HepG2 (cell line): ENCODE measurements at regions not wholly inside any gene's neighbourhood (a gene's known extent, or its start where the extent isn't known, plus 50 kb on each side); places are given as distances from the start of the nearest gene placed in this dataset.

ENCODE experiments used
- ATAC-seq: fragments of 200-7000 bp; cut with Tn5 transposase; 3 replicates; pipeline ENCODE4 v1.9.1; 2020; ENCODE audit warnings: mild to moderate bottlenecking, moderate library complexity
- BruUV-seq: library from RNA; stranded (reverse); fragments of 400-500 nt; replicated peaks from 2 replicates; lab custom pipeline; 2021; lab: Mats Ljungman, UMichigan
- CTCF ChIA-PET: fragments of 300-600 bp; formaldehyde crosslinking; extraction: SDS; loops from one replicate; lab custom pipeline; 2021; ENCODE audit warnings: low total read pairs, inconsistent platforms, low intra/inter-chr PET ratio; lab: Yijun Ruan, JAX
- POLR2A ChIA-PET: fragments of 350-600 bp; sonication (Branson Sonifier 250); formaldehyde crosslinking; loops from one replicate; lab custom pipeline; 2020; ENCODE audit warnings: antibody characterized with exemption, inconsistent platforms; lab: Yijun Ruan, JAX
- DNase-seq: peaks from one replicate; pipeline ENCODE4 v3.0.0-alpha.2; 2015; ENCODE audit warnings: low spot score
- FAIRE-seq: peaks from 3 replicates; lab custom pipeline; 2011; peaks lifted over from hg19 to GRCh38; lab: Jason Lieb, UNC
- H2AFZ ChIP-seq: one replicate; pipeline ENCODE4 v1.6.1; 2011; ENCODE audit warnings: low read length, inconsistent platforms
- H3K27ac ChIP-seq: fragments of 300-600 bp; 3 replicates; pipeline ENCODE4 v1.8.0; 2011; ENCODE audit warnings: mixed run types, mild to moderate bottlenecking, mixed read lengths, low read length, inconsistent platforms; ENCODE audit not compliant: insufficient read depth; ENCODE audit errors: extremely low read length
- H3K27me3 ChIP-seq, 2 experiments: fragments of 200-600 bp in 1 of 2; 2 replicates in 1 of 2; 3 replicates in 1 of 2; pipeline versions ENCODE4 v1.6.0 to v1.8.0; 2011; ENCODE audit warnings: low read length in 2 of 2, mild to moderate bottlenecking in 2 of 2, moderate library complexity in 2 of 2, inconsistent platforms in 1 of 2; ENCODE audit not compliant: insufficient read depth in 2 of 2, control insufficient read depth in 1 of 2
- H3K36me3 ChIP-seq, 2 experiments: fragments of 200-600 bp in 1 of 2; replicated peaks in 1 of 2; 2 replicates in 1 of 2; 3 replicates in 1 of 2; pipeline versions ENCODE4 v1.5.1 to v1.8.0; 2011; ENCODE audit warnings: low read length in 2 of 2, inconsistent platforms in 1 of 2; ENCODE audit not compliant: insufficient read depth in 2 of 2, control insufficient read depth in 1 of 2
- H3K4me1 ChIP-seq: 2 replicates; pipeline ENCODE4 v1.5.1; 2012; ENCODE audit warnings: low read length, inconsistent platforms; ENCODE audit not compliant: insufficient read depth
- H3K4me2 ChIP-seq: 2 replicates; pipeline ENCODE4 v1.6.0; 2011; ENCODE audit warnings: low read depth, low read length, inconsistent platforms
- H3K4me3 ChIP-seq, 3 experiments: fragments of 200-600 bp in 1 of 3; sonication (generic), shearing (Covaris generic) in 1 of 3; replicated peaks in 1 of 3; 2 replicates each; pipeline ENCODE4 v1.5.1; 2011 to 2016; ENCODE audit warnings: low read length in 3 of 3, inconsistent platforms in 2 of 3, low read depth in 2 of 3, mild to moderate bottlenecking in 2 of 3, control low read depth in 1 of 3, mixed read lengths in 1 of 3; ENCODE audit not compliant: insufficient read depth in 1 of 3
- H3K79me2 ChIP-seq: one replicate; pipeline ENCODE4 v1.6.1; 2011; ENCODE audit warnings: low read length, inconsistent platforms; ENCODE audit not compliant: insufficient read depth
- H3K9ac ChIP-seq: 2 replicates; pipeline ENCODE4 v1.6.0; 2011; ENCODE audit warnings: mild to moderate bottlenecking, low read depth, low read length, inconsistent platforms; ENCODE audit not compliant: insufficient read depth
- H3K9me3 ChIP-seq: 2 replicates; pipeline ENCODE4 v1.5.1; 2012; ENCODE audit warnings: mild to moderate bottlenecking, low read length
- H4K20me1 ChIP-seq: 2 replicates; pipeline ENCODE4 v1.6.0; 2011; ENCODE audit warnings: inconsistent platforms, mild to moderate bottlenecking, low read length, moderate library complexity; ENCODE audit not compliant: insufficient read depth
- CAMTA2 ChIP-seq: sonication (generic); formaldehyde crosslinking; IDR thresholded peaks from 2 replicates; pipeline ENCODE4 v1.4.0; 2020; ENCODE audit warnings: mild to moderate bottlenecking, missing genetic modification reagents, borderline replicate concordance
- MTF2 ChIP-seq: sonication (generic); formaldehyde crosslinking; IDR thresholded peaks from 2 replicates; pipeline ENCODE4 v1.5.0; 2020; ENCODE audit warnings: missing genetic modification reagents, borderline replicate concordance
- MYC ChIP-seq: sonication (generic); formaldehyde crosslinking; IDR thresholded peaks from 2 replicates; pipeline ENCODE4 v1.9.0; 2021; ENCODE audit warnings: missing genetic modification reagents, borderline replicate concordance
- RELA ChIP-seq: sonication (generic); formaldehyde crosslinking; IDR thresholded peaks from 2 replicates; pipeline ENCODE4 v1.4.0; 2020; ENCODE audit warnings: missing genetic modification reagents
- SRSF4 ChIP-seq: fragments of 200-400 bp; formaldehyde crosslinking; IDR thresholded peaks from one replicate; pipeline ENCODE4 v1.6.1; 2018; ENCODE audit warnings: mild to moderate bottlenecking, low read depth, low read length, moderate library complexity; ENCODE audit not compliant: poor library complexity, severe bottlenecking
- TEAD2 ChIP-seq: sonication (generic); formaldehyde crosslinking; IDR thresholded peaks from 2 replicates; pipeline ENCODE4 v1.9.0; 2021; ENCODE audit warnings: missing genetic modification reagents
- U2AF1 ChIP-seq: fragments of 200-400 bp; formaldehyde crosslinking; optimal IDR thresholded peaks from 2 replicates; pipeline ENCODE3; 2017; ENCODE audit warnings: mild to moderate bottlenecking, low read depth, low read length
- ZNF160 ChIP-seq: sonication (generic); formaldehyde crosslinking; IDR thresholded peaks from 2 replicates; pipeline ENCODE4 v1.8.0; 2022; ENCODE audit warnings: mild to moderate bottlenecking, inconsistent platforms, missing genetic modification reagents
- ZNF446 ChIP-seq: sonication (generic); formaldehyde crosslinking; IDR thresholded peaks from 2 replicates; pipeline ENCODE4 v1.5.0; 2020; ENCODE audit warnings: mild to moderate bottlenecking, missing genetic modification reagents
- ZNF556 ChIP-seq: sonication (generic); formaldehyde crosslinking; IDR thresholded peaks from 2 replicates; pipeline ENCODE4 v1.4.0; 2020; ENCODE audit warnings: mild to moderate bottlenecking, missing genetic modification reagents, borderline replicate concordance
- ZNF605 ChIP-seq: sonication (generic); formaldehyde crosslinking; IDR thresholded peaks from 2 replicates; pipeline ENCODE4 v1.8.0; 2022; ENCODE audit warnings: mild to moderate bottlenecking, missing genetic modification reagents
- ZSCAN20 ChIP-seq: sonication (generic); formaldehyde crosslinking; IDR thresholded peaks from 2 replicates; pipeline ENCODE4 v1.4.0; 2020; ENCODE audit warnings: missing genetic modification reagents, mild to moderate bottlenecking, borderline replicate concordance
- WGBS: methylation state at CpG from one replicate; pipeline ENCODE4 v1.1.6; 2017; ENCODE audit warnings: low lambda C conversion rate; 5-methylcytosine and 5-hydroxymethylcytosine counted together
- in situ Hi-C: cut with HindIII; loops from 2 replicates; pipeline ENCODE4 v1.10.0; 2017; ENCODE audit warnings: low pct_unique_long_range_greater_than_20kb; ENCODE audit not compliant: extremely low pct_ligation_motif_present
- intact Hi-C: fragments of 100-400 bp; cut with micrococcal nuclease; formaldehyde crosslinking; loops from one replicate; pipeline ENCODE4 v1.10.0; 2022; ENCODE audit not compliant: unreplicated experiment
- TF ChIP-seq, protein P1 (sequence below): sonication (generic); formaldehyde crosslinking; IDR thresholded peaks from 2 replicates; pipeline ENCODE4 v1.5.0; 2020; ENCODE audit warnings: missing genetic modification reagents
- TF ChIP-seq, protein P2 (sequence below), 2 experiments: sonication (generic) in 1 of 2; formaldehyde crosslinking in 1 of 2; IDR thresholded peaks; 2 replicates each; pipeline versions ENCODE4 v1.4.0 to v1.6.1; 2018 to 2020; ENCODE audit warnings: missing genetic modification reagents in 2 of 2, borderline replicate concordance in 1 of 2, low read depth in 1 of 2, mild to moderate bottlenecking in 1 of 2, missing biosample characterization in 1 of 2

- Histone ChIP-seq H4K20me1 (no peaks in the 10 kb centered on the region), H3K4me2 (no peak overlapping the region), H3K9ac (no peak overlapping the region), H3K4me1 (peaks cover 26% of the 10 kb centered on the region), H2AFZ (no peak overlapping the region), H3K9me3 (no peaks in the 10 kb centered on the region), H3K79me2 (no peaks in the 10 kb centered on the region), H3K27me3 (peaks cover 0 to 5% of the 10 kb centered on the region in 2 experiments; a peak in 1 of 5 replicates), H3K27ac (no peak overlapping the region), H3K36me3 (no peaks in the 10 kb centered on the region), H3K4me3 (no peak overlapping the region)
- TF ChIP-seq SRSF4: no peak
- TF ChIP-seq CAMTA2: no peak
- no peak for TF ChIP-seq TEAD2
- TF ChIP-seq, protein P1, sequence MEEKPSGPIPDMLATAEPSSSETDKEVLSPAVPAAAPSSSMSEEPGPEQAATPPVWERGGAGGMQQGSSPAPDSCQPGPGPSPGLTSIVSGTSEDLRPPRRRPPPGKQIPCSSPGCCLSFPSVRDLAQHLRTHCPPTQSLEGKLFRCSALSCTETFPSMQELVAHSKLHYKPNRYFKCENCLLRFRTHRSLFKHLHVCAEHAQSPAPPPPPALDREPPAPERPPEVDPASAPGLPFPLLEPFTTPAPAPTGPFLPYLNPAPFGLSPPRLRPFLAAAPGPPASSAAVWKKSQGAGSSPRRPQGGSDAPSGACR (CRISPR knock-in tag): no peak
- TF ChIP-seq, protein P2, sequence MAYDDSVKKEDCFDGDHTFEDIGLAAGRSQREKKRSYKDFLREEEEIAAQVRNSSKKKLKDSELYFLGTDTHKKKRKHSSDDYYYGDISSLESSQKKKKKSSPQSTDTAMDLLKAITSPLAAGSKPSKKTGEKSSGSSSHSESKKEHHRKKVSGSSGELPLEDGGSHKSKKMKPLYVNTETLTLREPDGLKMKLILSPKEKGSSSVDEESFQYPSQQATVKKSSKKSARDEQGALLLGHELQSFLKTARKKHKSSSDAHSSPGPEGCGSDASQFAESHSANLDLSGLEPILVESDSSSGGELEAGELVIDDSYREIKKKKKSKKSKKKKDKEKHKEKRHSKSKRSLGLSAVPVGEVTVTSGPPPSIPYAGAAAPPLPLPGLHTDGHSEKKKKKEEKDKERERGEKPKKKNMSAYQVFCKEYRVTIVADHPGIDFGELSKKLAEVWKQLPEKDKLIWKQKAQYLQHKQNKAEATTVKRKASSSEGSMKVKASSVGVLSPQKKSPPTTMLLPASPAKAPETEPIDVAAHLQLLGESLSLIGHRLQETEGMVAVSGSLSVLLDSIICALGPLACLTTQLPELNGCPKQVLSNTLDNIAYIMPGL (CRISPR knock-in tag; IDR thresholded peaks at IDR 0.05; ENCODE audit: borderline replicate concordance in 1 of 2, low read depth in 1 of 2): no peak
- TF ChIP-seq ZNF556 (CRISPR knock-in tag): no peak
- TF ChIP-seq MYC (CRISPR knock-in tag): no peak
- TF ChIP-seq U2AF1: no peak
- TF ChIP-seq ZNF446 (CRISPR knock-in tag): no peak
- no peak for TF ChIP-seq ZSCAN20
- no peak for TF ChIP-seq RELA (CRISPR knock-in tag)
- TF ChIP-seq MTF2 (CRISPR knock-in tag): no peak
- no peak for TF ChIP-seq ZNF605 (CRISPR knock-in tag)
- TF ChIP-seq ZNF160 (CRISPR knock-in tag): no peak
- ATAC-seq (no peak), DNase-seq (no peak), FAIRE-seq (no peak)
- intact Hi-C loops (no loop called here), in situ Hi-C loops (no loop called here)
- no TSS peak for BruUV-seq
- CTCF ChIA-PET: no interaction called here
- 62% methylated on average over 4 of the region's 5 CpGs for WGBS
- POLR2A ChIA-PET: no interaction called here
Measured at GRCh38 chr10:44281662-44282061, 103.2 kb downstream of the CXCL12 start.
